SK-N-MC (cell line): ENCODE measurements at regions not wholly inside any gene's neighbourhood (a gene's known extent, or its start where the extent isn't known, plus 50 kb on each side); places are given as distances from the start of the nearest gene placed in this dataset.
"Not testable (repeated sequence)": the region's sequence is repeated elsewhere in the genome, so short reads cannot be mapped to it uniquely, and the experiment has no call there.

Experiments used
- EZH2 ChIP-seq: fragments of 200-600 bp; sonication (generic); IDR thresholded peaks from one replicate; pipeline ENCODE4 v1.6.1; 2017; ENCODE audit warnings: antibody characterized with exemption
- FOXP2 ChIP-seq: optimal IDR thresholded peaks from 2 replicates; pipeline ENCODE3; 2011; ENCODE audit warnings: mild to moderate bottlenecking, moderate library complexity; ENCODE audit not compliant: insufficient read depth; ENCODE audit errors: extremely low read length, control extremely low read depth
- POLR2AphosphoS5 ChIP-seq: IDR thresholded peaks from 2 replicates; pipeline ENCODE4 v1.6.1; 2012; ENCODE audit warnings: mild to moderate bottlenecking, low read depth, low read length, borderline replicate concordance

GRCh38 chr5:1953710-1954109 lies 71.0 kb upstream of the IRX4 start:
- not testable (repeated sequence) for TF ChIP-seq EZH2, POLR2AphosphoS5, FOXP2
